ENCODE measurements at regions not wholly inside any gene's neighbourhood (a gene's known extent, or its start where the extent isn't known, plus 50 kb on each side); places are given as distances from the start of the nearest gene placed in this dataset.

DNA sequence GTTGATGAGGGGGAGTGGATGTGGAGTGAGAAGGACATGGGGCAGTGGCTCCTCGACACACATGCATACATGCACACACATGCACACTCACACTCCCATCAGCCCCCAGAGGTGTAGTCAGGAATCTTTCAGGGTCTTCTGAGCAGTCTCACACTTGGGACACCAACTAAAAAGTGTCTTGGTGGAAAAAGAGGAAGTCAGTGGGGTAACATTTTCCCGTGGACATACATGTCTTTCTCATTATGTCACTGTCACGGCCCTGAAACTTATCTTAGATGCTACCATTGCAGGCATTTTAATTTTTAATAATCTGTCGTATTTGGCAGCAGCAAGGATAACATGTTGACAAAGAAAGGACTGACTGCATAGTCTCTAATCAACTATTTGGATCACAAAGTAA, 261.1 kb downstream of the ADGRG6 start:
- TF ChIP-seq CTCF (conservative IDR thresholded peaks at IDR 0.05) (no peak), ZFX (IDR thresholded peaks at IDR 0.05) (no peak)

Measured in C4-2B (cell line).